GM21526 (cell line): ENCODE measurements at regions not wholly inside any gene's neighbourhood (a gene's known extent, or its start where the extent isn't known, plus 50 kb on each side); places are given as distances from the start of the nearest gene placed in this dataset.

Experiments used
- ATAC-seq: cut with Tn5 transposase; IDR thresholded peaks from one replicate; pipeline ENCODE4 v1.9.1; 2021; ENCODE audit warnings: moderate library complexity; ENCODE audit not compliant: unreplicated experiment, low FRiP score

DNA sequence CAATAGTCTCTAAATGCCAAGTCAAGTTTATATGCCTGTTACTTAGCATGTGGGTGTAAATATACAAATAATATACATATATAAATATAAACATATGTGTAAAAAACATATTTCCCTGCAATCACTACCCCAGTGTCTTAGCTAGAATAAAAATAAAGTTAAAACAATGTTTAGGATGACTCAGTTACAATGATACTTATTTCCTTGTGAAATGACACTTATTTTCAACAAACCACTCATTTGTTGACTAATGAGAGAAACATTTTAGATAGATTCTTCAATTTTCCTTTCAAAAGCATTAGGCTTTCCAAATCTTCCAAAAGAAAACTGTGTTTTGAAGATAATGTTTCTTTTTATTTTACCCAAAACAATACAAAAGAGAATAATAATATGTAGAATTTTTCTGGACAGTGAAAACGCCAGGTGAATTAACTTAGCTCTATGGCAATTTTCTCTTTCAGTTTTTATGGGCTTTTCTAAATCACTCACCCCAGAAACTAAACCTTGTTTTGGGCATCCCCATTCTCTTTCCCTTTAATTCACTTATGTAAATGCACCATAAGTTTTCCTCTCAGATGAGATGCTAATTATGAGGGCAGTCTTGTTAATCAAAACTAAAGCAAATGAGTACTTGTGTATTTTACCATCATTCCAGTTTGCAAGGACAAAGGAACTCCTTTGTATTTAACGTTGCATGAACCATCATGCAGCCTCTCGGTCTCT is 465.9 kb downstream of the BCAT1 start:
- ATAC-seq = no peak

DNA sequence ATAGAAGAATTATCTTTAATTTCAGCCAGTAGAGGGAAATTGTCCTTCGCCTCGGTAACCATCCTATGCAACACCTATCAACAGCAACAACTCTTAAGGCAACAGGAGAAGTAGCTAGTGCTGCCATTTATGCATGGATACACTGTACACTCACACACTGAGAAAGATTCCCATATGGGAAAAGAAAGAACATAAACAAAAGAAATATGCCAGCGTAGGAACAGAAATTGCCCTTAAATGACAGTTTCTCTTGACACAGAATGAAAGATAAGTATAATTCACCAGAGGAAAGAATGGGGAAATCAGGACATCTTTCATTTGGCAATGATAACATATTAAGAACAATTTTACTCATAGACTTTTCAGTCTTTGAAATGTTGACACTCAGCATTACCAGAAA is 466.9 kb downstream of the BCAT1 start:
- ATAC-seq = no peak

DNA sequence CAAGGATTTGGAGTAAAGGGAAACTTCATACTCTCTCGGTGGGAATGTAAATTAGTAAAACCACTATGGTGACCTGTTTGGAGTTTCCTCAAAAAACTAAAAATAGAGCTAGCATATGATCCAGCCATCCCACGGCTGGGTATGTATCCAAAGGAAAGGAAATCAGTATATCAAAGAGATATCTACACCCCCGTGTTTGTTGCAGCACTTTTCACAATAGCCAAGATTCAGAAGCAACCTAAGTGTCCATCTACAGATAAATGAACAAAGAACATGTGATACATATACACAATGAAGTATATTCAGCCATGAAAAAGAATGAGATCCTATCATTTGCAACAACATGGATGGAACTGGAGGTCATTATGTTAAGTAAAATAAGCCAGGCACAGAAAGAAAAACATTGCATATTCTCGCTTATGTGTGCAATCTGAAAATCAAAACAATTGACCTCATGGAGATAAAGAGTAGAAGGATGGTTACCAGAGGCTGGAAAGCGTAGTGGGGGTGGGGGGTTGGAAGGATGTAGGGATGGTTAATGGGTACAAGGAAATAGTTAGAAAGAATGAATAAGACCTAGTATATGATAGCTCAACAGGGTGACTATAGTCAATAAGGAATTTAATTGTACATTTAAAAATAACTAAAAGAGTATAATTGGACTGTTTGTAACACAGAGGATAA is 468.0 kb downstream of the BCAT1 start:
- ATAC-seq = no peak

DNA sequence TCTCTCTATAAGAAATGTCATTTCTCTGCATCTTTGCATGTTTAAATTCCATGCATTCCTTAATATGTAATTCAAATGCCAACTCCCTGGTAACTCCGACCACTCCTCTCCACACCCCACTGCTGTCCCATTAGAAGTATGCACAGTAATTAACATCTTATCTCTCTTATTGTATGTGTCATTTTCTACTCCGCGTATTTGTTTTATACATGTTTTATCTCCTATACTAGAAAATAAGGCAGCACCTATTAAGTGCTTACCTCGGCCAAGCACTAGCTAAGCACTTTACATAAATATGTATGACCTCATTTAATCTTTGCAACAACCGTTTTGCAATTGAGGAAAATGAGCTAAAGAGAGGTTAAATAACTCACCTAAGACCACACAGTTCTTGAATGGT is 469.8 kb downstream of the BCAT1 start:
- no peak for ATAC-seq

DNA sequence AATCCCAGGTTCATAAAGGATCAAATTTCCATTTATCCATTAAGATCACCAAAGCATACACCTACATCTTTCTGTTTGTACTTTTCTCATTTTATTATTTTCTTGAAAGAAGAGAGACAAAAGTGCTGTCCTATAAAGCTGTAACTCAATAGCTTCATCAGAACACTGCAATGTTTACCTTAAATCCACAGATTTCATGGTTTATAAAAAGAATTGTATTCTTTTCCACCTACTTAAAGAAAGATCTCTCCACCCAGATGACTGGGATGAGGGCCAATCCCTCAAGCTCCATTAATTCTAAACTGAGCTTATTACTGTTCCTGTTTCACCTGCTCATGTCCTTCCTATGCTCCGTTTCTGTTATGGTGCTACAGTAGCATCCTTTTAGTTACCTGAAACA is 470.6 kb downstream of the BCAT1 start:
- no peak for ATAC-seq

DNA sequence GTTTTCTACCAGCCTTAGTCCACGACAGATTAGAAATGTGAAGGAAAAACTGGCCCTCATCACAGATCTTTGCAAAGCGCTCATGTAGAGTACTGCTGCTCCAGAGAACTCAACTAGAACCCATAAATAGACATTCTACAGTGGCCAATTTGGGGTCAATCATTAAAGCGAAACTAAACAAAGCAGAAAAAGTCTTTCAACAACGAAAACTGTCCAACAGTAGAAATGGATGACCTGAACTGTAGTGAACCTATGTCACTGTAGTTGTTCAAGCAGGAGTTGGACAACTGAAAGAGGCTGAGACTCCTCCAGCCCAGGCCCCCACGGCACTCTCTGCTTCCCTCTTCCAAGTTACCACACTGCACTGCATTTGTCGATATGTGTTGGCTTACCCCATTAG is 472.6 kb downstream of the BCAT1 start:
- ATAC-seq = no peak

DNA sequence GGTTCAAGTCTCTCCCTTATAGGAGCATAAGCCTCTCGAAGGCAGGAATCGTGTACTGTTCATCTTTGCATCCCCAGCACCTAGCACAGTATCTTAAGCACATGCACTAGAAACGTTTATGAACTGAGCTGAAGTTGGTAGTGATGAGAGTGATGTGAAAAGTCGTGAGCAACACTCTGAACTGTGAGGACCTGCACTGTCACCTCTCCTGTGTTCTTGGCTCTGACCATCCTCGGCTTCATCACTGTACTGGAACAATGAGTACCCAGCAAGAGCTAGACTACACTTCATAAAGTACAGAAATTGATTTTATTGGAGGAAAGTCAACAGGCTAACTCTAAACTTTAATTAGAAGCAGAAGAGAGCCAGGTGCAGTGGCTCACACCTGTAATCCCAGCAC is 473.6 kb downstream of the BCAT1 start:
- ATAC-seq = no peak

DNA sequence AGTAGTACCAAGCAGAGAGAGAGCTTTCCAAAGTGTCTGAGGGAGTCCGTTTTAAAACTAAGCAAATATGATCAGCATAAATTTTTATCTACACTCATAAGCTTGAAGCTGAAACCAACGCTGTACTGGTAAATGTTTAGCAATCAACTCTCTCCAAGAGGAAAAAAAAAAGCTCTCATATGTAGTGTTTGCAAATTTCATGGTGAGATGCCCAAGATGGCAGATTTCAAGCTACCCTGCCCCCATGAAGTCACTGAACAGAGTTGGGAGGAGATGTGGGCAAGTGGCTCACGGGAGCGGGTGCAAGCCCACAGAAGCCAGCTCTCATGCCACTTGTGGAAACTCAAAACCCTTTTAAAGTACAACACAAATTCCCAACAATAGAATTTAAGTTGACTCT is 475.8 kb downstream of the BCAT1 start:
- no peak for ATAC-seq

DNA sequence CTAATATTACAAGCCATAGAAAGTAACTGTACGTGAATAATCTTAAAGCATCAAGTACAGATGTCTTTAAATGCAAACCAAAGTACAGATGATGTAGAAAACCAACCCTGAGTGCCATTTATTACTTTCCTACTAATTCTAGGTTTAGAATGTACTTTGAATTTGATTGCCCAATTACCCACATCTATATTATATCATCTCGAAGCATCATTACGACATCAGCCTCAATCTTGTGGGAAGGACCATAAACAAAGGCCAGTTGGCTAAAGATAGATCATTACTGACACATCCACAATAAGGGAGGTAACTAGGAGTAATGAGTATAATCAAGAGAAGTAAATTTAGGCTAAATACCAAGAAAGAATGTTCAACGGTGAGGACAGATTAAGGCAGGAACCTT is 478.9 kb downstream of the BCAT1 start:
- ATAC-seq = no peak

DNA sequence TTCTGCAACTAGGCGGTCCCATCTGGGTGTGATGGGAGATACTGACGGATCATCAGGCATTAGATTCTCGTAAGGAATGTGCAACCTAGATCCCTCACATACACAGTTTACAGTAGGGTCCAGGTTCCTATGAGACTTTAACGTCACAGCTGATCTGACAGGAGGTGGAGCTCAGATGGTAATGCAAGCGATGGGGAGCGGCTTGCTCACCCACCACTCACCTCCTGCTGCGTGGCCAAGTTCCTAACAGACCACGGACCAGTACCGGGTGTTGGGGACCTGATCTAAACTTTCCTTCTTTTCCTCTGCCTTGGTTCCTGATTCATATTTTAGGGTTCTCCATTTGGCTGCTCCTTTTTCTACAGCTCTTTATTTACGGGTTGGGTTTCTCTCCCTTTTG is 479.8 kb downstream of the BCAT1 start:
- no peak for ATAC-seq

DNA sequence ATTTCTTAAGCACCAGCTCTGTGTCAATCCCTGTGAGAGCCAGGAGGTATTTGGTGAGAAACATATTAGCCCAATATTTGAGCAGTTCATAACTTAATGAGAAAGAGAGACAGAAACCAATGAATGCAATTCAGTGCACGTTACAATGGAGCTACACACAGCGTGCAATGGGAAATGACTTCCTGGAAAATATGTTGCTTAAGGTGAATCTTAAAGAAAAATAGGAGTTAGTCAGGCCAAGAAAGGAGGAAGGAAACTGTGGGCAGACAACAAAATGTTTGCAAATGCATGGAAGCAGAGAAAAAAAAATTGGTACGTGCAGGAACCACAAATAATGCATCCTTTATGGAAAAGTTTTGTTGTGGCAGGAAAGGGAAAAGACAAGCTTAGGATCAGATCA is 481.7 kb downstream of the BCAT1 start:
- no peak for ATAC-seq

DNA sequence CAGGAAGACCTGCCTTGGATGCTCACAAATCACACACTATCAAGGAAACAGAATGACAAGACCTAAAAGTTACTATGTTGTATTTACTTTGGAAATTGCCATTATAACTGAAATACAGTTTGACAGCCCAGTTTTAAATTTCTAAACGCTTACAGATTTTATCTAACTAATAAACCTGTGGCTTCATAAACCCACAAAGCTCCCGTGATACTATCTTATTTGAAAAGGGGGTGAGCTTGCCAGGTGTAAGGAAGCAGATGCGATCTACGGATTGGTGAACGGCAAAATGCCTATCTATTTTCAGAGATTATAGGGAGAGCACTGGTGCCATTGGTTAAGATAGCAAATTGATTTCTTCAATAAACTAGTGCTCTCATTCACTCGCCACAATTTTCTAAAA is 485.5 kb downstream of the BCAT1 start:
- ATAC-seq = no peak

DNA sequence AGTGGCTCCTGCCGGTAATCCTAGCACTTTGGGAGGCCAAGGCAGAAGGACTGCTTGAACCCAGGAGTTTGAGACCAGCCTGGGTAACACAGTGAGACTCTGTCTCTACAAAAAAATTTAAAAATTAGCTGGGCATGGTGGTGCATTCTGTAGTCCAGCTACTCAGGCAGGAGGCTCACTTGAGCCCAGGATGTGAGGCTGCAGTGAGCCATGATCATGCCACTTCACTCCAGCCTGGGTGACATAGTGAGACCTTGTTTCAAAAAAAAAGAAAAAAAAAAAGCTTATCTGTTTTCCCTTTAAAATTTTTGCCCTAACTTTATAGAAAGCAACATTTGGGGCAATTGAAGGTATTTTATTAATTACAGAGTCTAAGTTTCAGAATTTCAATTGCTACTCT is 486.0 kb downstream of the BCAT1 start:
- ATAC-seq = no peak

DNA sequence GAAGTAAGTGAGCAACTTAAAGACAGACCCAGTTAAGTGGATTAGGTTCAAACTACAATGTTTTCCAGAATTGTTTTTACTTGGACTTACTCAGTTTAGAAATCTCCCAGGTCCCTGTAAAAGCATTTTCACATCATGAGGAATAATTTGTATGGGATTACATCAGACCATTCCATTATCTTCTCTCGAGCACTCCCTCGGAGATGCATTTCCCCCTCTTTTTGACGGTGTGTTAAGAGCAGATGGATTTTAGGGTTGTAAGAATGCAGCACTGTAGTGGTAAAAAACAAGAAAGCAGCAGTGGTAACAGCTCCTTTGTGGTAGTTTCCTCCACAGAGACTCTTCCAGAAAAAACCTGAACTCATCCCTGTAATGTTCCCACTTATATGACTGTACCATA is 488.4 kb downstream of the BCAT1 start:
- ATAC-seq = no peak

DNA sequence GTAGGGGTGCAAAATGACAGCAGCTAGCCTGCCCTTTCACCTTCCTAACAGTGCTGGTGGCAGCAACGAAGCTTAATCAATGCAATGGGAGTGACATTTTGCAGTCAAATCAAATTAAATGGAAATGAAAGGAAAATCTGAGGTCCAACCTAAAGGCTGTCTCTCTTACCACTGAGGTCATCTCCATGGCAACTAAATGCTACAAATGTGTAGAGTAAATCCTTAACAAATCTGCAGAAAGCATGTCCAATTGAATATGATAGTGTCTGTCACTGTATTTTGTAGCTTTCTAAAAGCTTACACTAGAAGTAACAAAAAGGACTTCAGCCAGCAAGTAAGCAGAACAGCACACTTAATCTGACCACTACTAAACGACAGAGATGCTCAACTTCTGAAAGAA is 488.8 kb downstream of the BCAT1 start:
- ATAC-seq = no peak

DNA sequence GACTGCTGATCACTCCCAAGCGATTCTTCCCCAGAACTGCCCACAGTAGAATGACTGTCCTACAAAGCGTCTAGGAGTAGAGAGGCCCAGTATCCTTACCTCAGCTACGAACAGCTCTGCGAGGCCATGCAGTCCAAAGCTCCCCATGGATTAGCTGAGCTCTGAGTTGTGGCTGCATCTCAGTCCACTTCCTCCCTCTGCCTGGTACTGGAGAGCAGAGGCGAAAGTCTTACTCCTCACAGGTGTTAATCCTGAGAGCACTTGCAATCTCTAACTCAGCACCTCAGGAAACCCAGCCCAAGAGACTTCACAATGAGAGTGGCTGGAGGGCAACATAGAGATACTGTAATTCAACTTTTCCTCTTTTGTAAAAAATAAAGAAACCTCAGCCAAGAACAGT is 493.1 kb downstream of the BCAT1 start:
- ATAC-seq = no peak

DNA sequence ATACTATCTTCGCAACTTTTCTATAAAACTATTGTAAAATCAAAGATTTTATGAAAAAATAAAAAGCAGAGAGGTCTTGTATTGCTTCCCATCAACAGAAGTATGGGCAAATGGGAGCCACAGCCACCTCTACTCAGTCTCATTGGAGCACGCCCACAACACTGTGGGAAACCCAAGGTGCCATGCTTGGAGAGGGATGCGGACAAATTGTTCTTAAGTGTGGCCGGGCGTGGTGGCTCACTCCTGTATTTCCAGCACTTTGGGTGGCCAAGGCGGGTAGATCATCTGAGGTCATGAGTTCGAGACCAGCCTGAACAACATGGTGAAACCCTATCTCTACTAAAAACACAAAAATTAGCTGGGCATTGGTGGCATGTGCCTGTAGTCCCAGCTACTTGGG is 498.2 kb upstream of the SOX5 start:
- no peak for ATAC-seq

DNA sequence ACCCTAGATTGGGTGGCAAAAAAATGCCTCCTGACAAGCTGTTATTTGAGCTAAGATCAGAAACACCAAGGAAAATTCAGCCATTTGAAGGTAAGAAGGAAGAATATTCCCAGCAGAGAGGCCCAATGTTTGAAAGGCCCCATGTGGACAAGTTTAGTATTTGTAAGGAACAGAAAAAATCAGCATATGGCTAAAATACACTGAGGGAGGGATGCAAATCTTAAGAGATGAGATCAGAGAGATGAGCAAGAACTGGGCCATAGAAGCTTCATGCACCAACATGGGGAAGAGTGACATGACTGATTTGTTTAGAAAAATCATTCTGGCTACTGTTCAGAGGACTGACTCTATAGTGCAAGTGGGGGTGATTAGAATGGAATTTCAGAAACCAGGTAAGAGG is 496.8 kb upstream of the SOX5 start:
- ATAC-seq = no peak

DNA sequence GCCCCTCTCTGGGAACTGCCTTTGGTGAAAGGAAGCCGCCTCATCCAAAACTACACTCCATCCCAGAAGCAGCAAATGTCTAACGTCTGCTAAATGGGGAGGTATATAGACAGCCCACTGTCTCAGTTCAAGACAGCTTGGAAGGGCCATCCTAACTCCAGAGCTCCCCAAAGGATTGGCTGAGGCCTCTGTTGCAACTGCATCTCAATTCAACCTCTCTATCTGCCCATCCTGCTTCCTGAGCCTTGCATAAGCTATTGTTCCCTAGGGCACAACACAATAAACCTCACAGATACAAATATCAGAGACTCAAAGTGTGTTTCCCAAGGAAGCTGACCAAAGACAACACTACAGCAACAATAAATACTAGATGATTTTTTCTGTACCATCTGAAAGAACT is 495.2 kb upstream of the SOX5 start:
- ATAC-seq = no peak

DNA sequence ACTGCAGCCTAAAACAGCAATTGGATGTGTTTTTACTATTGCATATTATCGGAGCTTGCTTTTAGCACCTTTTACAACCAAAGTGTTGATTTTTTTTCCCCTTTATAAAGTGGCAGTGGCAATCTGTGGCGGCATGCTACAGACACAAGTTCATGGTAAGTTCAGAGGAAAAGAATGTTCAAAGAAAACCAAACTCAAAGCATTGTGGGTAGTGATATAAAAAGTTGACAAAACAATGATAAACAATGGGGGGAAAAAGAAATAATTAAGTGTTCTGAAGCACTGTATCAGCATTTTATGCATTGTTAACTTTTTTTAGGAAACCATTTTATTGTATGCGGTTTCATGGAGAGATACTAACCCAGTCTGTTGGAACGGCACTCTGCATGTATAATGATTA is 492.0 kb upstream of the SOX5 start:
- ATAC-seq = no peak

DNA sequence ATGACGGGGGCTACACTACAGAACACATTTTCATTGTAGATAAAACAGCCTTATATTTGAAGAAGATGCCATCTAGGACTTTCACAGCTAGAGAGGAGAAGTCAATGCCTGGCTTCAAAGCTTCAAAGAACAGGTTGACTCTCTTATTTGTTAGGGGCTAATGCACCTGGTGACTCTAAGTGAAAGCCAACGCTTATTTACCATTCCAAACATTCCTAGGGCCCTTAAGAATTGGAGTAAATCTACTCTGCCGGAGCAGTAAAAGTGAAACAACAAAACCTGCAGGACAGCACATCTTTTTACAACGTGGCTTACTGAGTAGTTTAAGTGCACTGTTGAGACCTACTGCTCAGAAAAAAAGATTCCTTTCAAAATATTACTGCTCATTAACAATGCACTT is 487.2 kb upstream of the SOX5 start:
- ATAC-seq = no peak

DNA sequence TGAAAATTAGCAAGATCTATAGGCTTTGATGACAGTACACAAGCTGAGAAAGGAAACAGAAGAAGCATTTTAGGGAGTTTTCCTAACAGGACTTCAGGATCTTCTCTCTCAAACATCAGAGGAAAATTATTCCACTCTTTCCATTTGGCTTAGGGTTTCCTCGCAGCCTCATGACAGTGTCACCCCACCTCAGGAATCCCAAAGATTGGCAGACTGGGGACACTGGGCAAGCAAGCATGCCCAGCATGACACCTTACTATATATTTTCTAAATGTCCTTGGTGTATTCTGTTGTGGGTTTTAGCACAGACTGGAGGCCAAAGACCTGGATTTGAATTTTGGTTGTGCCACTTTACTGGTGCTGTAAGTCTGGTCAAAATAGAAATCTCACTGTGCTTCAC is 482.4 kb upstream of the SOX5 start:
- ATAC-seq = no peak

DNA sequence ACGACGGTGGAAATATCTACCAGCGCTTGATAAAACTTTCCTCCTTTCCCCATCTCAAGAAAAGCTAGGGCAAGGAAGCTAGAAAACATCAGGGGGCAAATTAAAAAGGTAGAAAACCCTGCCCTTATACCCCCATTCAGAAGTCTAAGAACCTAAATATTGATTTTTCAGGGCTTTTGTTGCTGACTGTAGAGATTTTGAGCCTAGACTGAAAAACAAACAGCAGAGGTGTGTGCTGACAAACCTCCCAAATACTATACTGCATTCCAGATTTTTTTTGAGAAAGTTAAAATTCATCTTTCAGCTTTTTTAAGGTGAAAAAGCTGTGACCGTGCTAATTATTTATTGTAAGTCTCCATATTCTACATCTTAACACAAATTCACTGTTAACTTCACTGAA is 478.3 kb upstream of the SOX5 start:
- no peak for ATAC-seq
